ENCODE measurements at regions not wholly inside any gene's neighbourhood (a gene's known extent, or its start where the extent isn't known, plus 50 kb on each side); places are given as distances from the start of the nearest gene placed in this dataset.

DNA sequence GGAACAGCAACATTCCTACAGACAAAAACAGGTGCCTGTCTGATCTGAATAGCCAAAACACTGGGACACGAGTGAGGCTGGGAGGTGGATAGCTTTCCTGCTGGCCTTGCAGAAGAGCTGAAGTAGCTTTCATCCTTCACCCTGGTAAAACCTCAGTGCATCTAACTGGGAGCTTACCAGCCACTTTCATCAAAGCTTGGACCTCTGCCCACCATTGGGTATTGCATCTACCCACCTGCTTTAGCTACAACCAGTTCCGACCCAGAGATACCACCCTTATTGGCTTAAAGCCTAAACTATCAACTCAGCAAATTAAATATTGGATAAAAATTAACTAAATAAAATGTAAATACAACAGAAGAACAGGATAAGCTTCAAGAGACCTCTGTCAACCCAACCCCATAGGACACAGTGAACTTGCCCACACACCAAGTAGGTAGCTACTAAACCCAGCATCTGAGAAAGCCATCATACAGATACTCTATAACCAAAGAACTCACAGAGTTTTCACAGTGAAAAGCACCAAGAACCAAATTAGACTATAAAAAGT lies 866.3 kb downstream of the FSCB start:
- no peak overlapping the region for H2AK5ac ChIP-seq (ENCODE audit: low read length)
- no peak overlapping the region for H2BK5ac ChIP-seq (ENCODE audit: low read length)
- no peak overlapping the region for H2BK120ac ChIP-seq (ENCODE audit: low read depth, low read length)
- no peak overlapping the region for H4K8ac ChIP-seq (ENCODE audit: low read depth, low read length)
- no peaks in the 10 kb centered on the region for H3K79me2 ChIP-seq (ENCODE audit: control insufficient read depth, insufficient read depth, low read length)
- no peak overlapping the region for H3K4me3 ChIP-seq (ENCODE audit: low read length)
- no peaks in the 10 kb centered on the region for H3K4me1 ChIP-seq (ENCODE audit: control insufficient read depth, low read depth, low read length)
- H3K18ac ChIP-seq (ENCODE audit: low read length) = no peak overlapping the region
- no peaks in the 10 kb centered on the region for H3K36me3 ChIP-seq (ENCODE audit: control insufficient read depth, insufficient read depth, low read length)
- H3K27me3 ChIP-seq (ENCODE audit: insufficient read depth, low read length, poor library complexity) = no peaks in the 10 kb centered on the region
- H3K4me2 ChIP-seq (ENCODE audit: low read length) = no peak overlapping the region
- H4K5ac ChIP-seq (ENCODE audit: low read length) = no peak overlapping the region
- no CpG with 5 or more reads among the region's 2 CpGs for WGBS (ENCODE audit: extremely low coverage, insufficient coverage, low lambda C conversion rate)
- no peak overlapping the region for H3K56ac ChIP-seq (ENCODE audit: low read length)
- H3K79me1 ChIP-seq (ENCODE audit: low read length) = no peaks in the 10 kb centered on the region
- H3K9ac ChIP-seq (ENCODE audit: low read length) = no peak overlapping the region
- H2BK15ac ChIP-seq (replicated peaks; ENCODE audit: low read depth) = no peak overlapping the region
- H3K4ac ChIP-seq (ENCODE audit: low read depth, low read length) = no peak overlapping the region
- no peak overlapping the region for H3K23ac ChIP-seq (ENCODE audit: low read length)
- no peak overlapping the region for H3K27ac ChIP-seq (ENCODE audit: low read depth, low read length)
- no peak for DNase-seq

- WGBS (ENCODE audit: extremely low coverage, insufficient coverage, low lambda C conversion rate) = no CpG with 5 or more reads among the region's 4 CpGs
- no peaks in the 10 kb centered on the region for H3K27me3 ChIP-seq (ENCODE audit: insufficient read depth, low read length, poor library complexity)
- no peaks in the 10 kb centered on the region for H3K79me2 ChIP-seq (ENCODE audit: control insufficient read depth, insufficient read depth, low read length)
- no peak overlapping the region for H3K56ac ChIP-seq (ENCODE audit: low read length)
- DNase-seq = no peak
- H4K8ac ChIP-seq (ENCODE audit: low read depth, low read length) = no peak overlapping the region
- no peak overlapping the region for H3K9ac ChIP-seq (ENCODE audit: low read length)
- no peak overlapping the region for H3K4ac ChIP-seq (ENCODE audit: low read depth, low read length)
- no peak overlapping the region for H3K4me2 ChIP-seq (ENCODE audit: low read length)
- no peak overlapping the region for H2BK120ac ChIP-seq (ENCODE audit: low read depth, low read length)
- no peak overlapping the region for H2BK5ac ChIP-seq (ENCODE audit: low read length)
- H3K36me3 ChIP-seq (ENCODE audit: control insufficient read depth, insufficient read depth, low read length) = no peaks in the 10 kb centered on the region
- H2BK15ac ChIP-seq (replicated peaks; ENCODE audit: low read depth) = no peak overlapping the region
- no peak overlapping the region for H3K23ac ChIP-seq (ENCODE audit: low read length)
- H3K4me3 ChIP-seq (ENCODE audit: low read length) = no peak overlapping the region
- H4K5ac ChIP-seq (ENCODE audit: low read length) = no peak overlapping the region
- no peaks in the 10 kb centered on the region for H3K79me1 ChIP-seq (ENCODE audit: low read length)
- H3K4me1 ChIP-seq (ENCODE audit: control insufficient read depth, low read depth, low read length) = no peaks in the 10 kb centered on the region
- no peak overlapping the region for H3K18ac ChIP-seq (ENCODE audit: low read length)
- H2AK5ac ChIP-seq (ENCODE audit: low read length) = no peak overlapping the region
- H3K27ac ChIP-seq (ENCODE audit: low read depth, low read length) = no peak overlapping the region
These were observed 881.8 kb downstream of the FSCB start for GRCh38 chr14:43625294-43625693.

- Histone ChIP-seq H3K36me3 (ENCODE audit: control insufficient read depth, insufficient read depth, low read length) (no peaks in the 10 kb centered on the region), H3K27me3 (ENCODE audit: insufficient read depth, low read length, poor library complexity) (no peaks in the 10 kb centered on the region), H3K27ac (ENCODE audit: low read depth, low read length) (no peak overlapping the region), H3K9ac (ENCODE audit: low read length) (no peak overlapping the region), H2AK5ac (ENCODE audit: low read length) (no peak overlapping the region), H2BK5ac (ENCODE audit: low read length) (no peak overlapping the region), H3K23ac (ENCODE audit: low read length) (no peak overlapping the region), H3K79me1 (ENCODE audit: low read length) (no peaks in the 10 kb centered on the region), H3K79me2 (ENCODE audit: control insufficient read depth, insufficient read depth, low read length) (no peaks in the 10 kb centered on the region), H4K8ac (ENCODE audit: low read depth, low read length) (no peak overlapping the region), H3K4me3 (ENCODE audit: low read length) (no peak overlapping the region), H2BK15ac (replicated peaks; ENCODE audit: low read depth) (no peak overlapping the region), H3K56ac (ENCODE audit: low read length) (no peak overlapping the region), H4K5ac (ENCODE audit: low read length) (no peak overlapping the region), H3K18ac (ENCODE audit: low read length) (no peak overlapping the region), H2BK120ac (ENCODE audit: low read depth, low read length) (no peak overlapping the region), H3K4me2 (ENCODE audit: low read length) (no peak overlapping the region), H3K4ac (ENCODE audit: low read depth, low read length) (no peak overlapping the region), H3K4me1 (ENCODE audit: control insufficient read depth, low read depth, low read length) (no peaks in the 10 kb centered on the region)
- DNase-seq = no peak
These were observed 885.8 kb downstream of the FSCB start for GRCh38 chr14:43621282-43621681.

DNA sequence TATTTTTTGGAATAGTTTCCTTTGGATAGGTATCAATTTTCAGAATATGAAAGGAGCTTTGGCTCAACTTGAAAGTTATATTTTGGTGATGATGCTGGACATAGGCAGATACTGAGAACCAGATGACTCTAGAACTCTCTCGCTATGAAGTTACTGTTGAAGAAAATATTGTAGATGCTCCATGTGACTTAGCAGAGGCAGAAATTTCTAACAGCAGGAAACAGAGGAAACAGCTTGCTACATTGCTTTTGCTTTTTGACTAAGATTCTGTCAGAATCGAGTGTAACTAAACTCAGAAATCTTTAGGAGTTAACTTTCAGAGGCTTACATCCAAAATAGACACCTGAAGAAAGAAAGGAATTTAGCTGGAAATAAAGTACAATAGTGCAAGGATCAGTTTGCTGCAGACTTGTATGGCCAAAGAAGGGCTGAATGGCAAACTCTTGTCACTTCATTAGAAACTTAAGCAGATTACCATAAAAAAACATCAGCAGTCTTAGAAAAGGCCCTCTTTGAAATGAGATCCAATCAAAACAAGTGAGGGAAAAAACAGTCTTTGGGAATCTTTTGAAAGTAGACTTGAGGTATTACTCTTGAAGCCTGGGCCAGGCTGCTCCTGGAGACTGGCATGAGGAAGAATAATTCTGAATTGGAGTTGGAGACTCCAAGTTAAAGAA lies 911.8 kb downstream of the FSCB start:
- H3K27ac ChIP-seq (ENCODE audit: low read depth, low read length) = no peak overlapping the region
- no peaks in the 10 kb centered on the region for H3K79me2 ChIP-seq (ENCODE audit: control insufficient read depth, insufficient read depth, low read length)
- no peak overlapping the region for H2BK15ac ChIP-seq (replicated peaks; ENCODE audit: low read depth)
- H3K79me1 ChIP-seq (ENCODE audit: low read length) = no peaks in the 10 kb centered on the region
- H3K4me3 ChIP-seq (ENCODE audit: low read length) = no peak overlapping the region
- no peak overlapping the region for H4K5ac ChIP-seq (ENCODE audit: low read length)
- no peaks in the 10 kb centered on the region for H3K4me1 ChIP-seq (ENCODE audit: control insufficient read depth, low read depth, low read length)
- no peak overlapping the region for H4K8ac ChIP-seq (ENCODE audit: low read depth, low read length)
- H2AK5ac ChIP-seq (ENCODE audit: low read length) = no peak overlapping the region
- H3K27me3 ChIP-seq (ENCODE audit: insufficient read depth, low read length, poor library complexity) = no peaks in the 10 kb centered on the region
- H3K56ac ChIP-seq (ENCODE audit: low read length) = no peak overlapping the region
- WGBS (ENCODE audit: extremely low coverage, insufficient coverage, low lambda C conversion rate) = no CpG with 5 or more reads among the region's 2 CpGs
- no peak overlapping the region for H2BK5ac ChIP-seq (ENCODE audit: low read length)
- DNase-seq = no peak
- H3K36me3 ChIP-seq (ENCODE audit: control insufficient read depth, insufficient read depth, low read length) = no peaks in the 10 kb centered on the region
- no peak overlapping the region for H3K9ac ChIP-seq (ENCODE audit: low read length)
- H3K4ac ChIP-seq (ENCODE audit: low read depth, low read length) = no peak overlapping the region
- no peak overlapping the region for H3K23ac ChIP-seq (ENCODE audit: low read length)
- no peak overlapping the region for H3K18ac ChIP-seq (ENCODE audit: low read length)
- H2BK120ac ChIP-seq (ENCODE audit: low read depth, low read length) = no peak overlapping the region
- H3K4me2 ChIP-seq (ENCODE audit: low read length) = no peak overlapping the region

DNA sequence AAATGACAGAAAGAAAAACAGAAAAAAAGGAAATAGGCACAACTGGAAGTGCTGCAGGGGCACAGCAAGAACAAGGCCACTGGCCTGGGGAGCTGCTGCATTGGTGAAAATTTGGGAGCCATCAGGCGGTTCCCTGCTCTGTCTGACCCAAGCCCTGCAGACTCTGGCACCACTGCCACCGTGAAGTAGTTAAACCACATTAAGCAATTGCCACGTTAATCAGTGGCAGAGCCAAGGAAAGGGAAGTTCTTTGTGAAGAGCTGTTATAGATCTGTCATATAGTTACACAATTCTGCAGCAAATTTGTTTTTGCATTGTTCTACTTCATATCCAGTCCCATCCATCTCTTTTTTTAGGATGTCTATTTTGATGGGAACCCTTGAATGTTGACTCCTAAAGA lies 915.3 kb downstream of the FSCB start:
- Histone ChIP-seq H3K4me3 (ENCODE audit: low read length) (no peak overlapping the region), H4K8ac (ENCODE audit: low read depth, low read length) (no peak overlapping the region), H2BK15ac (replicated peaks; ENCODE audit: low read depth) (no peak overlapping the region), H3K23ac (ENCODE audit: low read length) (no peak overlapping the region), H3K4me2 (ENCODE audit: low read length) (no peak overlapping the region), H3K18ac (ENCODE audit: low read length) (no peak overlapping the region), H3K36me3 (ENCODE audit: control insufficient read depth, insufficient read depth, low read length) (no peaks in the 10 kb centered on the region), H3K4me1 (ENCODE audit: control insufficient read depth, low read depth, low read length) (no peaks in the 10 kb centered on the region), H4K5ac (ENCODE audit: low read length) (no peak overlapping the region), H3K4ac (ENCODE audit: low read depth, low read length) (no peak overlapping the region), H3K79me1 (ENCODE audit: low read length) (no peaks in the 10 kb centered on the region), H3K79me2 (ENCODE audit: control insufficient read depth, insufficient read depth, low read length) (no peaks in the 10 kb centered on the region), H3K9ac (ENCODE audit: low read length) (no peak overlapping the region), H3K27ac (ENCODE audit: low read depth, low read length) (no peak overlapping the region), H3K27me3 (ENCODE audit: insufficient read depth, low read length, poor library complexity) (no peaks in the 10 kb centered on the region), H2BK5ac (ENCODE audit: low read length) (no peak overlapping the region), H2BK120ac (ENCODE audit: low read depth, low read length) (no peak overlapping the region), H3K56ac (ENCODE audit: low read length) (no peak overlapping the region), H2AK5ac (ENCODE audit: low read length) (no peak overlapping the region)
- WGBS (ENCODE audit: extremely low coverage, insufficient coverage, low lambda C conversion rate) = no CpG with 5 or more reads among the region's 3 CpGs
- no peak for DNase-seq

GRCh38 chr14:43587183-43587582 lies 919.9 kb downstream of the FSCB start:
- Histone ChIP-seq H4K8ac (ENCODE audit: low read depth, low read length) (no peak overlapping the region), H2BK5ac (ENCODE audit: low read length) (no peak overlapping the region), H3K4me1 (ENCODE audit: control insufficient read depth, low read depth, low read length) (no peaks in the 10 kb centered on the region), H3K79me1 (ENCODE audit: low read length) (no peaks in the 10 kb centered on the region), H3K56ac (ENCODE audit: low read length) (no peak overlapping the region), H2BK120ac (ENCODE audit: low read depth, low read length) (no peak overlapping the region), H3K18ac (ENCODE audit: low read length) (no peak overlapping the region), H3K4me3 (ENCODE audit: low read length) (no peak overlapping the region), H3K4me2 (ENCODE audit: low read length) (no peak overlapping the region), H3K9ac (ENCODE audit: low read length) (no peak overlapping the region), H3K79me2 (ENCODE audit: control insufficient read depth, insufficient read depth, low read length) (no peaks in the 10 kb centered on the region), H3K27me3 (ENCODE audit: insufficient read depth, low read length, poor library complexity) (no peaks in the 10 kb centered on the region), H3K4ac (ENCODE audit: low read depth, low read length) (no peak overlapping the region), H3K27ac (ENCODE audit: low read depth, low read length) (no peak overlapping the region), H2AK5ac (ENCODE audit: low read length) (no peak overlapping the region), H2BK15ac (replicated peaks; ENCODE audit: low read depth) (no peak overlapping the region), H4K5ac (ENCODE audit: low read length) (no peak overlapping the region), H3K36me3 (ENCODE audit: control insufficient read depth, insufficient read depth, low read length) (no peaks in the 10 kb centered on the region), H3K23ac (ENCODE audit: low read length) (no peak overlapping the region)
- no CpG with 5 or more reads among the region's 3 CpGs for WGBS (ENCODE audit: extremely low coverage, insufficient coverage, low lambda C conversion rate)
- DNase-seq = peak; percentile 6
